ENCODE measurements at regions not wholly inside any gene's neighbourhood (a gene's known extent, or its start where the extent isn't known, plus 50 kb on each side); places are given as distances from the start of the nearest gene placed in this dataset.

DNA sequence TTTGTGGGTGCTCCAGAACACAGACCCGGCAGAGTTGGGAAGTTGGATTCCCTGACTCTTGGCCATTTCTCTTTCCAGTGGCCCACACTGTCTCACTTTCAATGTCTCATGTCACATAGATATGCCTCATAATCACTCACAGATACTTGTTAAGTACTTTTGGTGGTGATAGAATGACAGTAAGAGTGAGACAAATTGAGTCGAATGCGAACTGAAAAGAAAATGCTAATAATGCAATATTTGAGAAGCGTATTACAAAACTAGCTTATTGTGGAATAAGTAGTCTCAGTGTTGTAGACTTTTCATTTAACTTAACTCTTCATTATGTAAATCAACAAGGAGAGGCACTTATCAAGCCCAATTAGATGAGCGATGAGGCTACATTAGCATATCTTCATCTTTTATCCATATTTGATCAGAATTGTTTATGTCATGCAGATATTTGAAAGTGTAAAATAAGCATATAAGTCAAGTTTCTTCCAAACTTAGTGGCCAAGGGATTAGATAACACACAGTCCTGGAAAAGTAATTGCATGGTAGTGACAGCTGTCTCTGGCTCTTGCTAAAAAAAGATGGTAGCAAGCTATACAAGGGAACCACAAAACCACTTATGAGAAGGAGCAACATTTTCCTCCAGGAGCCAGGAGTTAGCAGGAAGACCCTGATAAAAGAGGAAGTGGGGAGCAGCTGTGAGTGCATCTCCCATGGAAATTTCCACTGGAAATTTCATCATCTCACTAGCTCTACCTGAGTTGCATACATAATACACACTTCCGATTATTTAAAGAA lies 243.6 kb downstream of the ARRDC4 start:
- no peak for DNase-seq

DNA sequence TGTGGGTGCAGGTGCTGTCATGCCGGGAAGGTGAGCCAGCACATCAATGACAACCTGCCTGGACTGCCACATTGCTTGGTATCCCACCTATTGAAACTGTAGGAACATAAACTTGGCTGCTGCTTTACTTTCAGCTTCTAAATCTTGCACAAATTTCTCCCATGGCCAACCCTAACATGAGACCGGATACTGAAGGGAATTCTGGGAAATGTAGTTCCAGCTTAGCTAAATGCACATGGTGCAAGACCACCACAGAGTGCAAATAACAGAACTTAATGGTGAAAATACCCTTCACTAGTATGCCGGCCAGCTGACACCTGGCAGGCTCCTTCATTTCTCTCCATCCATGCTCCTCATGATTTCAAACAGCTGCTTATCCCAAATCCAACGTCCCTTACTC lies 247.4 kb downstream of the ARRDC4 start:
- DNase-seq: no peak

DNA sequence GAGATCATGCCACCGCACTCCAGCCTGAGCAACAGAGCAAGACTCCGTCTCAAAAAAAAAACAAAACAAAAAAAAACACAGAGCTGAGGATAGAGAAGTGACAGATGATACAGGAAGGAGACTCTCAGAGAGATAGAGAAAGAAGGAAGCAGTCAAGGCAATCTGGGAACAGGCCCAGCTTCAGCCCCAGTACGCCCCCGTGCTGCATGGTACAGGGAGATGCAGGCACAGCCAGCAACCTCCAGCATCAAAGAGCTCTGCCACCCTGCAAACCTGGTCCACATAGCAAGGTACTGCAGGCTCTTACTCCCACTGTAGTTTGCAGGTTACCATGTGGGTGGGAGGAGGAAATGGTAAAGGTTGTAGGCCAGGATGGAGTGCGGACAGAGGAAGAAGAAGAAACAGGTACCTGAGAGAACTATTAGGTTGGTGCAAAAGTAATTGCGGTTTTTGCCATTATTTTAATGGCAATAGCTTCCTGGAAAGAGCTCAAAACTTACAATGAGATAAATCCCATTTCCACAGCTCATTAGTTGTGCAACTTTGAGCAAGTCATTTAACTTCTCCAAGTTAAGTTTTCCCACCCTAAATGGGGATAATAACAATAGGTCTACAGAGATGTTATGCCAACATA lies 253.0 kb downstream of the ARRDC4 start:
- DNase-seq: no peak

DNA sequence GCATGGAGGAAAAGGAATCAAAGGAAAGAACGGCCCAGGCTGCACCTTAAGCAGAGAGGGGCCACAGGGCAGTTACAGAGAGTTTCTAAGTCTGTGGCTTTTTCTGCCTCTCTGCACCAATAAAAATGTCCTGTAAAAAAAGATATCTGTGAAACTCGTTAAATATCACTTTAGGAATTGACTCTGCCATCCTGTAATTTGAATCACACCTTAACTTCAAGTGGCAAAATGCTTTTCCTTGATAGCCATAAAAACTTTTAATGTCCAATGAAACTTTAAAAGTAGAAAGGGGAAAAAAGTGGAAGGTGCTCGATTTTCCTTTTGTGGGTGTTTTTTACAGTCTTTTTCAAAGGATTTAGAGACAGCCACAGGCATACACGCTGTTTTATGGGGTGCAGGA lies 255.7 kb downstream of the ARRDC4 start:
- DNase-seq: no peak

DNA sequence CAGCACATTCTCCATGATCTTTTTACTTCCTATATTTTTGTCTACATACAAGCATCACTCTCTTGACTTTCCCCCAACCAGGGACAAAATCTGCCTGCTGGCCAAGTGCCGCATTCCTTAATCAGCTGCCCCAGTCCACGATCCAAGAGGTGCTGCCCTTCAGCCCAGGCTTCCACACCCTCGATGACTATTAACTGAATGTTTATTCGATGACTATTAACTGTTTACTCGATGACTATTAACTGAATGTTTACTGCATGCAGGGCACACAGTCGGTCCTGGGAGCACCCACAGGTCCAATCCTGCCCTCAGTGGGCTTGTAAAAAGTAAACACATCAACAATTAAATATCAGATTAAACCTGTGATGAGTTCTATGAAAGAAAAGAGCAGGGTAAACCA lies 256.9 kb downstream of the ARRDC4 start:
- no peak for DNase-seq

DNA sequence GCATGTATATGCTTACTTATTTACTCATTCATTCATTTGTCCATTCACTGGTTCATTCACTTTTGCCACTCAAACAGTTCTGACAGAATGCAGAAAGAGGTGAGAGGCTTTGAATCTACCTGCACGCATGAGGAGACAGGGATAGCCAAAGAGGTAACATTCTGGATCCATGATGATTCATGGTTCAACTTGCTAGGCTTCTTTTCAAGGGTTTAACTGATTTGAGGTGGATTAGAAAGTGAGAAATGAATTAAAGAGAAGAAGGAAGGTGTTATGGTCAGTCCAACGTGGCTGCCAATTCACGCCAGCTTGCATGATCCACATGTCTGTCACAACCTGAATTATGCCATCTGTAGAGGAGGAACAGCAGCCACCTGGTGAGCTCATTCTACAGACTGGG lies 260.6 kb downstream of the ARRDC4 start:
- DNase-seq: no peak

DNA sequence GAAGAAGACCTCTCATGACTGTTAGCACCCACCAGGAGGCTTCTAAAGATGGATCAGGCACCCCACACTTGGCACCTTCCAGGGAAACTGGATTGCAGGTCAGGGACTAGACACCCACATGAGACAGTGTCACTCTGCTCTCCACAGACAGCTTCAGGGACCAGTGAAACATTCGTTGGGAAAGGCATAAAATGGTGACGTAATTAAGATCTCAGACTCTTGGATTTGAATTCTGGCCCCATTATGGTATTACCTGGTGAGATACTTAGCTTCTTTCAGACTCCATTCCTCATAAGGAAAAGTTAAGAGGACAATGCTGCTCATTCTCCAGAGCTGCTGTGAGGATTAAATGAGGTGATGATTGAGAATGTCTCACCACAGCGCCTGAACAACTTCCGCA lies 261.1 kb downstream of the ARRDC4 start:
- DNase-seq: no peak

DNA sequence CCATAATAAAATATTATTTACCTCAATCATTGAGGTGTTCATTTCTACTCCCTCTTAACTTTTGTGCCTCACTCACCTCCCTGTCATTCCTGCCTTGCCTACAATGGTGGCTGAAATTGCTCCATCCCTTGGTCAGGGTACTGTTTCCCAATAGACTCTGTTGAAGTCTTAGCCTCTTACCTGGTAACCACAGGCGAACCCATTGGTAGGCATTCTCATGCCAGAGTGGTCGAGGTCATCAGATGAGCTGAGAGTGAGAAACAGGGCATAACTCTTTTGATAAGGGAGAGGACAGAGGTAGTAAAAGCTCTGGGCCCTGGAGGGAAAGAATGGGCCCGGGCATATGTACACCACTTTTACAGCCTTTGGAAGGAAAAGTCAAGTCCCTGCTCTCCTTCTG lies 265.6 kb downstream of the ARRDC4 start:
- DNase-seq: no peak

DNA sequence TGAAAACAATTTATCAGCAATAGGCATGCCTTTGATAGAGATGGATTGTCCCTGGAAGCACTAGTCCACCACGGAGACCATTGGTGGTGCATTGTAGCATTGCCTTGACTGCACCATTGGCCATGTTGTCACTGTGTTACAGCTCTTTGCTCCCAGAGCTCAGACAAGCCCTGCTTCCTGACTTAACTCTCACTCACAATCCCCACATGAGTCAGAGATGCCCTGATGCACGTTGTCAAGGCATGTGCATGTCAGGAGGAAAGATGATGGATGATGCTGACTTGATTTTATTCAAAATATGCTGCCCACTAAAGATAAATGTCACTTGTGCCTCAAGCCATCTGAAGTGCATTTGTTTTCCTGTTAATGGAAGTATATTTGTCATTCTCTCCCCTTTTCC lies 266.1 kb downstream of the ARRDC4 start:
- no peak for DNase-seq

DNA sequence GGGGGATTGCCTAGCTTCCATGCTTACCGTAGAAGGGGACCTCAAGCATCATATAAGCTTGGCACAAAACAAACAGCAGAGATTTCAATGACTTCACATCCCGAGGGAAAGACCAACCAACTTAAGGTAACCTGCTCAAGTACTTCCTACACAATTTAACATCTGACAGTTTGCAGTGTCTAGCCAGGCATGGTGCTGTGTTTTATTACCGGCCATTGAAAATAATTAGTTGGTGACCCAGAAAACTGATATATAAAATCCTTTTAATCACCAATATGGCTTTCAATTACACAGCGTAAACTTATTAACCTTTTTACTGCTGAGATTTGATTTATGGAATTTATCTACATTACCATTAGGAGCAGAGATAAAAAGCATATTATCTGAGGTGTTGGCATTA lies 268.3 kb downstream of the ARRDC4 start:
- no peak for DNase-seq

DNA sequence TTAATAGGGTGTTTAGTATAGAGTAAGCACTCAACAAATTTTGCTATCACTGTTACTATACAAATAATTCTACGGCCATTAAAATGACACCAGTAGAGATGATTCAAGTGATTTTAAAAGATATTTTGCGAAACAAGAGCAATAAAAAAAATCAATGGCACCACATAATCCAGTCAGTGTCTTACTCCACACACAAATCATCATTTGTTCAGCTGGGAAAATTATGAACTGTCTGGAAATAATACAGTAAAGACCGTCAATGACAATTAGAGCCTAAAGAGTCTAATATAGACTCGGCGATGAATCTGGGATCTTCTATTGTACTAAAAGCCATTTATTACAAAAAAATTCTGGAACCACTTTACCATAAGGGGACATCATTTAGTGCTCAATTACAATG lies 270.5 kb downstream of the ARRDC4 start:
- DNase-seq: no peak

DNA sequence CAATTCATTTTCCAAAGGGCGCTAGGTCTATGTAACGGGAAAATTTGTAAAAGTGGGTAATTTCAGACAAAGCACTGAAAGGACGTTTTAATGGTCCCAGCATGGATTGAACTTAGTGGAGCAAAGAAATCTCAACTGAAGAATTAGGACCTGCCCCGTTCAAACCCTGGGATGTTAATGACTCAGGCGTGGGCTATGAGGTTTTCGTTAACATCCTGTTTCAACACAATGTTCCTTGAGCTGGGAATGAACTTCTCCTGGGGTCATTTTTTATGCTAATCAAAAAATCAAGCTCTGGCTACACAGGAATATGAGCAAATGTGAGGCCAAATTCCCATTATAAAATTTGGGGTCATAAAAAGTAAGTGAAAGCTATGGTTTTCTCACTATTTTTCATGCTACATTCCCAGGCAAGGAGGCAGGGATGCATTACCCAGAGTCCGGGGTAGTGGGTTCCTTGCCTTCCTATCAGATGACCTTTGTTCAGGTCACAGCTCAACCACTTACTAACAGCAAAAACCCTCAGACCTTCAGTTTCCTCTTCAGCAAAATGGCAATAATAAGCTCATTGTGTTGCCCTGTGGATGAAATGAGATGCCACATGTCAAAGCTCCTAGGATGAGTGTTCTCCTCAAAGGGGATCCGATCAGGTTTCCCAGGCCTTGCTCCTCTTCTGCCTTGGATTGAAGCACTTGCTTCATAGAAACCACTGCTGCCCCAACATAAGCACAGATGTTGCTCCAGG lies 271.4 kb downstream of the ARRDC4 start:
- peak; percentile 63 for DNase-seq

DNA sequence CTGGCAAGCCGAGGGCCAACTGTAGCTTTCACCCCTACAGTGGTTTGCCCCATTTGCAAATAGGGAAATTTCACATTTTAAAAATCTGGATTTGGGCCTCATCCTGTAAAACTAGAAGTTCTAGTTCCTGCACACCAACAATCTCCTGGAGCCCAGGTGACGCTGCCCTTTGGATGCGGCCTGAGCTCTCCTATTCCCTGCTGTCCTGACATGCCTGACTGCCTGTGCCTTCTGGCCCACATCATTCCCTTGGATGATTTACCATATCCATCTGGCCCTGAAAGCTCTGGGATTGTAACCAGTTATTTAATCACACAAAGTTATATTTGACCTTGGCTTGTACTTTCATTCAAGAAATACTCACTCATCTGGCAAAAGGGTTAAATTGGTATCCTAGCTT lies 272.3 kb downstream of the ARRDC4 start:
- DNase-seq: no peak

DNA sequence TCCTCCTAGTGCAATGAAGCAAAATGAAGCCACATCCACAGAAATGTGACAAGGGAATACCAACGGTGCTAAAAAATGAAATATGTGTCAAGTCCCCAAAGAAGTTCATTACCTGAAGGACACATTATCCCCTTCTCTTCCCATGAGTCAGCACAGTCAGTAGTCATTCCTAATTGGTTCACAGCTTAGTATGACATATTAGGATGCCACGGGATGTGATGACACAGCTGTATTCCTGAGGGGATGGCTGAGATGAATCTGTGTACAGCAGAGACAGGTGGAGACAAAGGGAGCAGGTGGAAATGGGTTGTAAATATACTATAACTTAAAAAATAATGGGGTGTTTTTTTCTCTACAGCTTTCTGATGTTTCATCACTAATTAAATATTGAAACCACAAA lies 273.4 kb downstream of the ARRDC4 start:
- no peak for DNase-seq

DNA sequence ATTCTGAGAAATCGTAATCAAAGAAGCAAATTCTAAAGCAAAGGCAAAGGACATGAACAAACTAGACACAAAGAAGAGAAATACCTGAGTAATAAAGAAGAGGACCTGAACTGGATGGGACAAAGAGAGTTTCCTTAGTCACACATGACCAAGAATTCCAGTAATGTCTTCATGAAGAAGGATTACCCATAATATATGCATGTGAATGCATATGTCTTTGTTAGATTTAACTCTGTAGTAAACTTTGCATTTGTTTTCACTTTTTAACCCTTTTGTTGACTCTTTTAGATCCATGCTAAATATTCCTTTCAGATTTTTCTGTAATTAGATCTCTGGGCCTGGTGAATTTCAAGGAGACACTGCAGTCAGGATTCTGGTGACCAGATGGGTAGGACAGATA lies 279.8 kb downstream of the ARRDC4 start:
- DNase-seq: no peak

DNA sequence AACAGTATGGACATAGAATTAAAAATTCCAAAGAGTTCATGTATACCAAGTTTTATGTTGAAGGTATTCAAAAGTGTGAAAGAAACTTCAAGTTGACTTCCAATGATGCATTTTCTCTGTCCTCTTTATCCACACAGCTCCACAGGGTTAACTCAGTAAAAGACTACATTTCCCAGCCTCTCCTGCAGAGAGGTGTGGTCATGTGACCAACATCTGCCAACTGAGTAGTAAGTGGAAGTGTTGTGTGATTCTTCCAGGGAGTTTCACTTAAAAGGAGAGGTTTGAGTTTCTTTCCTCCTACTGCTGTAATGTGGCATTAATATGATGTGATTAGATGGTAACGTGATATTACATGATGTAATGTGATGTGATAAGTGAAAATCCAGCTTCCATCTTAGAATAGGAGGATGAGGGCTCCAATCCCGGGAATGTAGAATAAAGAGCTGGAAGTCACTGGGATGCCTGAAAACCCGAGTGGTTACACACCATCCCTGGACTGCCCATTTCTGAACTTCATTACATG lies 280.6 kb downstream of the ARRDC4 start:
- DNase-seq: no peak

DNA sequence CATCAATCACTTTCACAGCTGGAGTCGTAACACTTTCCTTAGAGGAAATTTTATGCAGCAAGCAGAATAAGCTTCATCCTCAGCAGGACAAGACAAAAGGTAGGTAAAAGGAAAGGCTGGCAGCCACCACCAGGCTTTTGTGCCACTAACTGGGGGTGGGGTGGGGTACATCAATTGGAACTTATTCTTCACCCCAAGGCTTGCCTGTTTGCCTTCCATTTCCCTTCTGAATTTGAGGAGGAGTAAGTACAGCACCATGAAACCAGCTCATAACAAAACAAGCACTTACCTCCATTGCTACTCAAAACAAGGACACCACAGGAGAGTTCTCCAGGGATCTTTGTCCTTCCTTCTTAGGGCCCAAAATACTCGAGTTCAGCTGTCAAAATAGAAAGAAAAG lies 296.8 kb downstream of the ARRDC4 start:
- no peak for DNase-seq

DNA sequence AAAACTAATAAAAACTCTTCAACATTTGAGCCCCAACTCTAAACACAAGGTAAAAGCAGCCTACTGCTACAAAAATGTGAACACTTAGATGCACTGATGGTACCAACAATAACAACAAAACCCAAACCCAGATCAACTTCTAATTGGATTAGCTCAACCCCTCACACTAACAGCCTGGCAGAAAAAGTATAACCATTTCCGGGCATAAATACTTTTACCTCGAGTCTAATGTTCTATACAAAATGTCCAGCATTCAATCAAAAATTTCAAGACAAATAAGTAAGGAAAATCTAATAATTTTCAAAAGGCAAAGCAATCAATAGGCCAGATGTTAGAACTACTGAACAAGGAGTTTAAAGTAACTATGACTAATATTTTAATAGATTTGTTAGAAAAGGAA lies 303.3 kb downstream of the ARRDC4 start:
- DNase-seq: no peak

DNA sequence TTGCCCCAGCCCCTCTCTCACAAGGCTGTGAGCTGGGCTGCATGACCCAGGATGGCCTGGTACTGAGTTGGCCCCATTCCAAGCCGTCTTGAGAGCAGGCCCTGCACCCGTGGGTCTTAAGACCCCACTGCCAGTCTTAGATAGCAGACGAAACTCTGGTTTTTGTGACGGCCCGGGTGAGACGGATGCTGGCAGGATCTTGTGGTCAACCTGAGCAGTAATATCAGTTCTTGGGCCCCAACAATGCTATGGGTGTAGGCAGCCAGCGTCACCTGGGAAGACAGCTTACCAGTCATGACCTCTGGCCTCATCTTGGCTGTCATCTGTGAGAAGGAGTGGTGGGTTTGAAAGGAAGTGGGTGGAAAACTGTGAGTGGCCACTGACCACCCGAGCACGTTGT lies 305.8 kb downstream of the ARRDC4 start:
- DNase-seq: no peak

DNA sequence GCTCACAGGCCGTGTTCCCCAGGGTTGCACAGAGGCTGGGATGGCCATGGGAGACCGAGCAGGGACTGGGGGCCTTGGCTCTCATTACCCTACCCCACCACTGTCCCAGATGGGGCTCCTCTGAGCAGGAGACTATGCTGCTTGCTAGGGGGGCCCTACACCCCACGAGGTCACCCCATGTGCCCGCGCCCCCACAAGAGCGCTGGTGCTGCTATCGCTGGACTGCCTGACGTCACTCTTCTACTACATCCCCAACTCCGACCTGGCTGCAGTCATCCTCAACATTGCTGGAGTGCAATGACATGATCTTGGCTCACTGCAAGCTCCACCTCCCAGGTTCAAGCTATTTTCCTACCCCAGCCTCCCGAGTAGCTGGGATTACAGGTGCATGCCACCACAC lies 307.7 kb downstream of the ARRDC4 start:
- DNase-seq: no peak

DNA sequence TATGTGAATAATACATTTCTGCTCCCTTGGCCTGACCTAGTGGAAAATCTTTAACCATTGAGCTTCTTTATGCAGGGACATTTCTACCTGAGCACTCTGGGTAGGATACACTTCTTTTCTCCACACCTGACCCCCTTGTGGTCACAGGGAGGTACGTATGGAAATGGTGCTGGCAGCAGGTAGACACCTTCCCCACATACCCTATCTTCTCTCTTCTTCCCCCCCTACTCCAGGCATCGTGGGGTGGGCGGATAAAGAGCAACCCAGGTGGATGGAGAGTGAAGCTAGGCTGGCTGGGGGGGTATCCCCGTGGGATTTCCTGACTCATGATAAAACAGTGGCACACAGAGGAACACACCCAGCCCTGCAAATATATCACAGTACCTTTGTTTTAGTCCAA lies 312.1 kb downstream of the ARRDC4 start:
- no peak for DNase-seq

DNA sequence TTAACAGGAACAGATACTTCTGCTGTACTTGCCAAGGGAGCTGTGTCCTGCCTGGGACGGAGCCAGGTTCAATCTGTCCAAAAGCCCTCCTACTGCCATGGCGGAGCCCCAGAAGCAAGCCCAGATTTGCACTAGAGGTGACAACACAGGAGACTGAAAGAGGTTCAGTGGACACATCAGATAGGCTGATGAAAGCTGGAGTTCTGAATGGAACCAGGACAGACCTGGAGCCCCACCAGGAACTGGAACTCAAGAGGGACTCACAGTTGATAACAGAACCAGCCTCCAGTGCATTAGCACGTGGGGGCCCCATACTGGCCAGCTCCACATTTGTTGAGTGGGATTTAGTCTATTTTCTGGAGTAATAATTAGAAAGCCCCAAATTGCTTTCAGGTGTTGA lies 315.5 kb downstream of the ARRDC4 start:
- no peak for DNase-seq

DNA sequence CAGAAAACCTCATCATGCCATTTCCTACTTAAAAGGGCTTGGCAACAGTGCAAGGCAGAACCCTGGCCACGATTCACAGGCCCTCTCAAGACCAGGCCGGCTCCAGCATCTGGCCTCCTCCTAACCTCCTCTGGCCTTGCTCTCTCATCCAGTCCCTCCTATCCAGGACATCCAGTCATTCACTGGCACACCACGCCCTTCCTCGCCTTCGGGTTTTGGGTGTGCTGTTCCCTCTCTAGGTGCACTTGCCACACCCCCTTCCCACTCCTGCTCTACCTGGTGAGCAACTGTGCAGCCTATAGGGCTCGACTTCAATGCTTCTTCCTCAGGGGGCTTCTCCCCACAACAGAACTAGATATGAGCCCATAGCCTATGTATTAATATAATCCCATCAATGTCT lies 317.1 kb downstream of the ARRDC4 start:
- DNase-seq: no peak

Measured in NCI-H226 (cell line).